GM23248 (cell line): ENCODE measurements at regions not wholly inside any gene's neighbourhood (a gene's known extent, or its start where the extent isn't known, plus 50 kb on each side); places are given as distances from the start of the nearest gene placed in this dataset.

ENCODE experiments used
- DNase-seq: peaks from one replicate; pipeline ENCODE4 v3.0.0-alpha.2; 2015
- H2AFZ ChIP-seq: fragments of 200-600 bp; sonication (generic); 2 replicates; pipeline ENCODE4 v1.6.1; 2016; ENCODE audit warnings: antibody characterized with exemption
- H3F3A ChIP-seq: fragments of 200-600 bp; sonication (generic); 2 replicates; pipeline ENCODE4 v1.6.1; 2016; ENCODE audit warnings: mild to moderate bottlenecking, antibody characterized with exemption, mixed run types; ENCODE audit not compliant: insufficient read depth
- H3K27ac ChIP-seq: fragments of 200-600 bp; sonication (generic); 2 replicates; pipeline ENCODE4 v1.5.1; 2016; ENCODE audit warnings: mild to moderate bottlenecking
- H3K27me3 ChIP-seq: fragments of 200-600 bp; sonication (generic); replicated peaks from 2 replicates; pipeline ENCODE4 v1.6.1; 2016; ENCODE audit warnings: mild to moderate bottlenecking; ENCODE audit not compliant: insufficient read depth
- H3K36me3 ChIP-seq: fragments of 200-600 bp; sonication (generic); 2 replicates; pipeline ENCODE4 v1.6.1; 2016; ENCODE audit warnings: low read depth, mild to moderate bottlenecking
- H3K4me1 ChIP-seq: fragments of 200-600 bp; sonication (generic); 2 replicates; pipeline ENCODE4 v1.6.1; 2016; ENCODE audit warnings: mild to moderate bottlenecking; ENCODE audit not compliant: insufficient read depth
- H3K4me2 ChIP-seq: fragments of 200-600 bp; sonication (generic); one replicate; pipeline ENCODE4 v1.6.1; 2016; ENCODE audit warnings: mild to moderate bottlenecking; ENCODE audit not compliant: unreplicated experiment
- H3K4me3 ChIP-seq: fragments of 200-600 bp; sonication (generic); 2 replicates; pipeline ENCODE4 v1.5.1; 2016; ENCODE audit warnings: mild to moderate bottlenecking
- H3K79me2 ChIP-seq: fragments of 200-600 bp; sonication (generic); 2 replicates; pipeline ENCODE4 v1.6.1; 2016; ENCODE audit warnings: mild to moderate bottlenecking; ENCODE audit not compliant: insufficient read depth
- H3K9ac ChIP-seq: fragments of 200-600 bp; sonication (generic); 2 replicates; pipeline ENCODE4 v1.6.1; 2016; ENCODE audit warnings: mild to moderate bottlenecking
- H3K9me2 ChIP-seq: fragments of 200-600 bp; sonication (generic); 2 replicates; pipeline ENCODE4 v1.6.1; 2016; ENCODE audit warnings: mixed run types, mild to moderate bottlenecking, moderate library complexity; ENCODE audit not compliant: insufficient read depth
- H3K9me3 ChIP-seq: fragments of 200-600 bp; sonication (generic); one replicate; pipeline ENCODE4 v1.6.1; 2017; ENCODE audit warnings: low read depth
- H4K20me1 ChIP-seq: fragments of 200-600 bp; sonication (generic); 2 replicates; pipeline ENCODE4 v1.6.0; 2016; ENCODE audit not compliant: insufficient read depth
- EZH2 ChIP-seq: fragments of 200-600 bp; sonication (generic); IDR thresholded peaks from 2 replicates; pipeline ENCODE4 v1.6.1; 2018; ENCODE audit warnings: antibody characterized with exemption, mild to moderate bottlenecking; ENCODE audit not compliant: insufficient read depth, poor library complexity, severe bottlenecking
- EZH2phosphoT487 ChIP-seq: fragments of 200-600 bp; sonication (generic); IDR thresholded peaks from 2 replicates; pipeline ENCODE4 v1.6.1; 2018; ENCODE audit warnings: antibody characterized with exemption, moderate library complexity, mild to moderate bottlenecking, low read depth; ENCODE audit not compliant: insufficient read depth
- WGBS, 2 experiments: methylation state at CpG; one replicate each; pipeline ENCODE4 v1.1.6; 2015 to 2017; ENCODE audit warnings: low lambda C conversion rate in 2 of 2, low coverage in 1 of 2; ENCODE audit errors: missing lambda C conversion rate in 2 of 2; 5-methylcytosine and 5-hydroxymethylcytosine counted together
- in situ Hi-C: fragments of 300-500 bp; cut with MboI; formaldehyde crosslinking; loops from 2 replicates; pipeline ENCODE4 v1.15.0; 2020

DNA sequence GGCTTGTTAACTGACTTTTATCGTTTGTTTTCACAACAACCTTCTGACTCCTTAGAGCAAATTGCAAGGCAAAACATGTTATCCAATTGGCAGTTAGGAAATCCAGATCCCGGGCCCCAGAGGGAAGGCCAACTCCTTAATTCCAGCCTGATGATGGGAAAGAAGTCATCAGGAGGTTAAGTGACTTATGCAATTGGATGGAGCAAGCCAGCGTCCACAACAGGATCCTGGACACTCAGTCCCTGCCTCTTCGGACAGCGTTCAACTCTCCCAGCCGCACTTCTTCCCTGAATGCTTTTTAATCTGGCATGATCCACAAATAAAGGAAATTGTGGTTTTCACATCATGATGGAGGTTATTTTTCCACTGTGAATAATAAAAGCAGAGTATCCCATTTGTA is 310.1 kb downstream of the RAB28 start:
- no peak overlapping the region for H3K4me2 ChIP-seq
- peak; percentile 35 for DNase-seq
- no peak overlapping the region for H3K27ac ChIP-seq
- peaks cover 8% of the 10 kb centered on the region; the same call in 1 of the 2 replicates for H3K27me3 ChIP-seq
- H3F3A ChIP-seq: no peaks in the 10 kb centered on the region
- no peaks in the 10 kb centered on the region for H3K4me1 ChIP-seq
- no peak overlapping the region for H3K4me3 ChIP-seq
- H3K9ac ChIP-seq: no peak overlapping the region
- H4K20me1 ChIP-seq: no peaks in the 10 kb centered on the region
- in situ Hi-C loops: no loop called here
- H3K9me3 ChIP-seq: no peaks in the 10 kb centered on the region
- no peak overlapping the region for H2AFZ ChIP-seq
- H3K79me2 ChIP-seq: no peaks in the 10 kb centered on the region
- H3K36me3 ChIP-seq: no peaks in the 10 kb centered on the region
- no peaks in the 10 kb centered on the region for H3K9me2 ChIP-seq
- WGBS, 2 experiments: 45 to 46% methylated on average over 6 of the region's 6 CpGs
- no peak for TF ChIP-seq EZH2phosphoT487
- no peak for TF ChIP-seq EZH2

DNA sequence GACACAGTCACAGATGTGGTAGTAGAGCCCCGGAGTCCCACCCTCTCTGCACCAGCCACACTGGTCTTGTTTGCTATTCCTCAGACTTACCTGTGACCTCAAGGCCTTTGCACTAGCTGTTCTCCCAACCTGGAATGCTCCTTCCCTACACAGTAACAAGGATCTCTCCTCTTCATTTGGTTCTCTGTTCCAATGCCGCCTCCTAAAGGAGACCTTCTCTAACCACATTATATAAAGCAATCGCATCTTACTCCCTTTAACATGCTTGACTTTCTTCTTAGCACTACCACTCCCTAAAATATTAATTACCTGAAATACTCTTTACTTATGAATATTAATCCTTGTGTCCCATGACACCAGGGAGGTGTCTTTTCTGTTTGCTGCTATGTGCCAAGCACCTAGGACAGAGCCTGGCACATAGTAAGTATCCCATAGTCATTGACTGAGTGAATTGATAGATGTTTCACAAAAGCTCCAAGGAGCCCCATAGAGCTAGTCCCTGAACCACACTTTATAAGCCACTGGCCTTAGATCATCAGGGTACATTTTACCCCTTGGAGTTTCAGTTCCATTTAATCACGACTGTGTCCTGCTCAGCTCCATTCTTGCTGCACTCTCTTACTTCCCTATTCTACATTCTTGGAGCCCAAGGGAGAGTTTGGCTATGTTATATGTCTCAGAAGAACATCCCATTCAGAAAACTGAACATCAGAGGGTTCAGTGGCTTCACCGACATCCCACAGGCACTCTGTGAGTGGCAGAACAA is 312.7 kb downstream of the RAB28 start:
- Histone ChIP-seq H3K36me3 (no peaks in the 10 kb centered on the region), H3K79me2 (no peaks in the 10 kb centered on the region), H3F3A (no peaks in the 10 kb centered on the region), H3K9me3 (no peaks in the 10 kb centered on the region), H4K20me1 (no peaks in the 10 kb centered on the region), H3K4me2 (no peak overlapping the region), H3K4me1 (no peaks in the 10 kb centered on the region), H3K27ac (no peak overlapping the region), H2AFZ (no peak overlapping the region), H3K4me3 (no peak overlapping the region), H3K9me2 (no peaks in the 10 kb centered on the region), H3K9ac (no peak overlapping the region), H3K27me3 (peaks cover 11% of the 10 kb centered on the region; the same call in 1 of the 2 replicates)
- in situ Hi-C loops: no loop called here
- 79 to 80% methylated on average over 5 of the region's 5 CpGs for WGBS, 2 experiments
- TF ChIP-seq EZH2phosphoT487 (no peak), EZH2 (no peak)
- no peak for DNase-seq

DNA sequence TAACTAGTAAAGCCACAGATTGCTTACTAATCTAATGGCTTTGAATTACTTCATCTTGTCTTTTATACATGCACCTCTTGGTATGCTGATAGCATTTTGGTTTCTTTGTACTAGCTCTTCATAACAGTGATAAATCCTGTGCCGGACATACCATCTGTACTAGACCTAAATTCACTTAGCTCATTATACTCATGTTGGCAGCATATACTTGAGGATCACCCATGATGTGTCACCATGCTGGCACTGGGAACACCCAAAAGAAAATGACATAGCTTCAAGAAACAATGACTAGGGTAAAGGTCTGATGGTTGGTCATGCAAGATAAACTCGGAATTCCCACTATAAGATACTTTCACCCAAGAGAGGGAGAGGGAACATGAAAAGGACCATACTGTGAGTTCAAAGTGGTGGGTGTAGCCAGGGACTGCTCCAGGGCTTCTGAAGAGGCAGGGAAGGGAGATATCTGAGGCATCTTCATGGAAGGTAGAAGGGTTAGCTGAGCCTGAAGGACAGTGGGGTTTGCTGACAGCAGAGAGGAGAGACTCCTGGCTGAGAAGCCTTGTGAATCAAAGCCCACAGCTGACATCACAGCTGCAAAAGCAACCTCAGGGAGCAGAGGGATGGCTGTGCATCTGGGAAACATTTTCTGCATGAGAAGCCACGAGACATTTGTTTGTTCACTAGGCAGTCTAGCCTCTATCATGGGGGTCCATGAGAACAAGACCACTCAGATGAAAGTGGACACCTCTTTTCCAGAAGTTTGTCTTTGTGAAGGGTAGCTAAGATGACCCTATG is 314.2 kb downstream of the RAB28 start:
- H3K27me3 ChIP-seq: peaks cover 18% of the 10 kb centered on the region; the same call in 1 of the 2 replicates
- H3K4me1 ChIP-seq: no peaks in the 10 kb centered on the region
- DNase-seq: peak; percentile 4
- H3K9ac ChIP-seq: no peak overlapping the region
- in situ Hi-C loops: no loop called here
- TF ChIP-seq EZH2phosphoT487 (no peak), EZH2 (no peak)
- H3K9me2 ChIP-seq: no peaks in the 10 kb centered on the region
- no peaks in the 10 kb centered on the region for H3K79me2 ChIP-seq
- H3F3A ChIP-seq: no peaks in the 10 kb centered on the region
- H3K9me3 ChIP-seq: no peaks in the 10 kb centered on the region
- no peak overlapping the region for H3K27ac ChIP-seq
- no peaks in the 10 kb centered on the region for H3K36me3 ChIP-seq
- H4K20me1 ChIP-seq: no peaks in the 10 kb centered on the region
- WGBS, 2 experiments: 55 to 63% methylated on average over 3 of the region's 3 CpGs
- no peak overlapping the region for H3K4me3 ChIP-seq
- no peak overlapping the region for H3K4me2 ChIP-seq
- H2AFZ ChIP-seq: no peak overlapping the region

DNA sequence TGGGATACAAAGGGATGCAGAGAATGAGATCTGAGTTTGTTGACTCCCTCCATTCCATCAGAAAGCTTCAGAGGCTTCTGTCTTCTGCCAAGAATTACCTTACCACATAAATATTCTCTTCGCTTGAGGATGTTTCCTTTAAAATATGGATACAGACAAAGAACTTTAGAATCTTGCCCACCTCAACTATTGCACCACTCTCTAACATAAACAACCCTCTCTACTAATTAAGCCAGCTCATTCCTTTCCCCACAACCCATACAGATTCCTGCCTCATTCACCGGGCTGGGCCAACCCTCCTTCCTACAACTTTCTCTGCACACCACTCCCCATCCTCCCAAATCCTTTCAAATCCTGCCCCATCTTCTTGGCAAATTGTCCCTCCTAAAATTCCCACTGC is 315.8 kb downstream of the RAB28 start:
- Histone ChIP-seq H3K27me3 (peaks cover 32% of the 10 kb centered on the region; the same call in 1 of the 2 replicates), H4K20me1 (no peaks in the 10 kb centered on the region), H3K4me2 (no peak overlapping the region), H3K4me3 (no peak overlapping the region), H3K79me2 (no peaks in the 10 kb centered on the region), H3K9me3 (no peaks in the 10 kb centered on the region), H3F3A (no peaks in the 10 kb centered on the region), H3K4me1 (no peaks in the 10 kb centered on the region), H3K9ac (no peak overlapping the region), H3K36me3 (no peaks in the 10 kb centered on the region), H2AFZ (no peak overlapping the region), H3K9me2 (no peaks in the 10 kb centered on the region), H3K27ac (no peak overlapping the region)
- TF ChIP-seq EZH2phosphoT487 (no peak), EZH2 (no peak)
- in situ Hi-C loops: no loop called here
- 69 to 76% methylated on average over 2 of the region's 2 CpGs for WGBS, 2 experiments
- no peak for DNase-seq
